T-helper 17 cell (primary cell): ENCODE measurements at regions not wholly inside any gene's neighbourhood (a gene's known extent, or its start where the extent isn't known, plus 50 kb on each side); places are given as distances from the start of the nearest gene placed in this dataset.

ENCODE experiments used
- ATAC-seq: fragments of 150-1000 bp; cut with Tn5 transposase; 2 replicates; pipeline ENCODE4 v1.10.0; 2021; ENCODE audit warnings: mild to moderate bottlenecking, moderate library complexity
- DNase-seq, 3 donors: peaks; one replicate each; pipeline versions ENCODE4 v3.0.0 to v3.0.0-alpha.2; 2020 to 2021
- H3K9me3 ChIP-seq: one replicate; pipeline ENCODE4 v1.7.0; 2013; ENCODE audit warnings: low read length, mild to moderate bottlenecking; ENCODE audit not compliant: control insufficient read depth, poor library complexity, severe bottlenecking
- H3K27ac Mint-ChIP-seq: one replicate; pipeline ENCODE4 v1.8.0; 2022; ENCODE audit warnings: mild to moderate bottlenecking, moderate library complexity, mixed read lengths
- H3K27me3 Mint-ChIP-seq: one replicate; pipeline ENCODE4 v1.8.0; 2022; ENCODE audit warnings: mixed read lengths
- H3K36me3 Mint-ChIP-seq: one replicate; pipeline ENCODE4 v1.8.0; 2022; ENCODE audit warnings: low read depth, mixed read lengths
- H3K4me1 Mint-ChIP-seq: one replicate; pipeline ENCODE4 v1.8.0; 2022; ENCODE audit warnings: mild to moderate bottlenecking, mixed read lengths
- H3K4me3 Mint-ChIP-seq: one replicate; pipeline ENCODE4 v1.8.0; 2022; ENCODE audit warnings: mild to moderate bottlenecking, moderate library complexity, mixed read lengths

DNA sequence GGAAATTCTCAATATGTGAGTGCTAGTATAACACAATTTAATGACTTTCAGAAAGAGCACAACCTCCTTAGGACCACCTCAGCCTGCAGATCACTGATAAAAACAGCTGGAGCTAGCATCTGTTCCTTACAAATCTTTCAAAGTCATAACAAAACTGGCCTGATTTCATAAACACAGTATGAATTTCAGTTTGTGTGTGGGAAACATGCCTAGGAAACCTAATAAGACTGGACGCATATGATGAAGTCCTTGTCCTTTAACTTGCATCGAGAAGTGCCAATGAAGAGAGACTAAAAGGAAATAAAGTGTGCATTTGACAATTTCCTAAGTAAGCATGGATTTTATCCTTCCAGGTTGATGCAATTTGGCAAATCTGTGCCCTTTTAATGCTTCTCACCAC lies 74.1 kb upstream of the KLHL14 start:
- Mint-ChIP-seq H3K4me3 (no peak overlapping the region), H3K4me1 (no peaks in the 10 kb centered on the region), H3K27ac (no peak overlapping the region), H3K27me3 (no peaks in the 10 kb centered on the region), H3K36me3 (no peaks in the 10 kb centered on the region)
- H3K9me3 ChIP-seq = no peaks in the 10 kb centered on the region
- ATAC-seq = no peak
- DNase-seq = no peak

- H3K4me1 Mint-ChIP-seq = no peaks in the 10 kb centered on the region
- H3K9me3 ChIP-seq = no peaks in the 10 kb centered on the region
- H3K36me3 Mint-ChIP-seq = no peaks in the 10 kb centered on the region
- no peak overlapping the region for H3K27ac Mint-ChIP-seq
- no peaks in the 10 kb centered on the region for H3K27me3 Mint-ChIP-seq
- no peak for DNase-seq
- no peak for ATAC-seq
- H3K4me3 Mint-ChIP-seq = no peak overlapping the region
Observed at GRCh38 chr18:32840962-32841361, 68.1 kb upstream of the KLHL14 start.

GRCh38 chr18:32835951-32836350 lies 63.1 kb upstream of the KLHL14 start:
- H3K9me3 ChIP-seq = no peaks in the 10 kb centered on the region
- no peaks in the 10 kb centered on the region for H3K4me1 Mint-ChIP-seq
- H3K4me3 Mint-ChIP-seq = no peak overlapping the region
- no peaks in the 10 kb centered on the region for H3K36me3 Mint-ChIP-seq
- ATAC-seq (no peak), DNase-seq (no peak)
- H3K27me3 Mint-ChIP-seq = no peaks in the 10 kb centered on the region
- no peak overlapping the region for H3K27ac Mint-ChIP-seq

DNA sequence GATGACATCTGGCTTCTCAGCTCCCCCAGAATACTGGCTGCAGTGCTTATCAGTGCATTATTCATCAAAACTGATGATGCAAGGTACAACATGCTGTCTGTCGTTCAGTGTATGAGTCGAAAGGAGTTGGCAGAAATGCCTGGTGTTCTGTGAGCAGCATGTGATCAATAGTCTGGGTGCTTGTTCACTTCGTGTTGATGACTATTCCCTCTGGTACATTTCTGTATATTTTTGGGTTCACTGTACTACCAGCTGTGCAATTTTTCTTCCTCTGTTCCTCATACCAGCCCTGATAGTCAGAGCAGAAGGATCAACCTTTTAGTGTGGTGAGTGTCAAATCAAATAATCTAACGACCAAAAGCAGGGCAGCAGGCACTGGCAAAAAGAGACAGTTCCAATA lies 59.0 kb upstream of the KLHL14 start:
- no peak overlapping the region for H3K4me3 Mint-ChIP-seq
- H3K4me1 Mint-ChIP-seq = no peaks in the 10 kb centered on the region
- H3K27me3 Mint-ChIP-seq = no peaks in the 10 kb centered on the region
- no peaks in the 10 kb centered on the region for H3K9me3 ChIP-seq
- ATAC-seq (no peak), DNase-seq (no peak)
- H3K27ac Mint-ChIP-seq = no peak overlapping the region
- H3K36me3 Mint-ChIP-seq = no peaks in the 10 kb centered on the region

- no peaks in the 10 kb centered on the region for H3K9me3 ChIP-seq
- no peak overlapping the region for H3K27ac Mint-ChIP-seq
- DNase-seq = no peak
- no peaks in the 10 kb centered on the region for H3K36me3 Mint-ChIP-seq
- H3K27me3 Mint-ChIP-seq = no peaks in the 10 kb centered on the region
- H3K4me1 Mint-ChIP-seq = no peaks in the 10 kb centered on the region
- no peak overlapping the region for H3K4me3 Mint-ChIP-seq
- no peak for ATAC-seq
Observed at GRCh38 chr18:32823226-32823625, 50.4 kb upstream of the KLHL14 start.
